ENCODE measurements at regions not wholly inside any gene's neighbourhood (a gene's known extent, or its start where the extent isn't known, plus 50 kb on each side); places are given as distances from the start of the nearest gene placed in this dataset.

DNA sequence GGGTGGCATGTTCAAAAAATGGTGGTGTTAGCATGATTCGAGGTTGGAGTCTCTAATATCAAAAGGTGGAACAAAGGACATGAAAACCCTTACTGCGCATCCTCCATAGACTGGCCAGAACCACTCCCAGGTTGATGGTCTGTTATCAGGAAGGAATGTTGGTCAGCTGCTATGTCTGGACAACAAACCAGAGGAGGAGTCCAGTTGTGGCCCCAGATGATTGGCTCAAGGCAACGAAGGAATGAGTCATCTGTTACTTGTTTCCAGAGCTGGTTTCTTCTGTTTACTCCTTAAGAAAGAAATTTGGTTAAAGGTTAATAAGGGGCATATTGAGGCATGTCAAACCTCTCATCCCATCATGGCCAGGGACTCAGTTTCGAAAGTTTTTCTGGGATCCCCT is 56.8 kb upstream of the GRIA4 start:
- CTCF ChIA-PET: no interaction called here
- Mint-ChIP-seq H3K4me1 (ENCODE audit: insufficient read depth, unreplicated experiment) (no peaks in the 10 kb centered on the region), H3K4me3 (ENCODE audit: unreplicated experiment) (no peak overlapping the region), H3K27ac (ENCODE audit: low read depth, unreplicated experiment) (no peak overlapping the region), H3K27me3 (ENCODE audit: insufficient read depth, unreplicated experiment) (no peaks in the 10 kb centered on the region), H3K9me3 (ENCODE audit: unreplicated experiment) (no peaks in the 10 kb centered on the region), H3K36me3 (ENCODE audit: insufficient read depth, unreplicated experiment) (no peaks in the 10 kb centered on the region)
- intact Hi-C loops (cut with micrococcal nuclease): no loop called here
- peak; percentile 13 for DNase-seq (ENCODE audit: unreplicated experiment)
- no TSS peak for BruUV-seq (replicated peaks)
- POLR2A ChIA-PET: no interaction called here
- TF ChIP-seq, protein P1, sequence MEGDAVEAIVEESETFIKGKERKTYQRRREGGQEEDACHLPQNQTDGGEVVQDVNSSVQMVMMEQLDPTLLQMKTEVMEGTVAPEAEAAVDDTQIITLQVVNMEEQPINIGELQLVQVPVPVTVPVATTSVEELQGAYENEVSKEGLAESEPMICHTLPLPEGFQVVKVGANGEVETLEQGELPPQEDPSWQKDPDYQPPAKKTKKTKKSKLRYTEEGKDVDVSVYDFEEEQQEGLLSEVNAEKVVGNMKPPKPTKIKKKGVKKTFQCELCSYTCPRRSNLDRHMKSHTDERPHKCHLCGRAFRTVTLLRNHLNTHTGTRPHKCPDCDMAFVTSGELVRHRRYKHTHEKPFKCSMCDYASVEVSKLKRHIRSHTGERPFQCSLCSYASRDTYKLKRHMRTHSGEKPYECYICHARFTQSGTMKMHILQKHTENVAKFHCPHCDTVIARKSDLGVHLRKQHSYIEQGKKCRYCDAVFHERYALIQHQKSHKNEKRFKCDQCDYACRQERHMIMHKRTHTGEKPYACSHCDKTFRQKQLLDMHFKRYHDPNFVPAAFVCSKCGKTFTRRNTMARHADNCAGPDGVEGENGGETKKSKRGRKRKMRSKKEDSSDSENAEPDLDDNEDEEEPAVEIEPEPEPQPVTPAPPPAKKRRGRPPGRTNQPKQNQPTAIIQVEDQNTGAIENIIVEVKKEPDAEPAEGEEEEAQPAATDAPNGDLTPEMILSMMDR (IDR thresholded peaks at IDR 0.05; ENCODE audit: unreplicated experiment): no peak

GRCh38 chr11:105548359-105548758 is 61.5 kb upstream of the GRIA4 start:
- DNase-seq (ENCODE audit: unreplicated experiment): no peak
- TF ChIP-seq, protein P1 (IDR thresholded peaks at IDR 0.05; ENCODE audit: unreplicated experiment): no peak
- no peak overlapping the region for H3K27ac Mint-ChIP-seq (ENCODE audit: low read depth, unreplicated experiment)
- POLR2A ChIA-PET: no interaction called here
- no peaks in the 10 kb centered on the region for H3K9me3 Mint-ChIP-seq (ENCODE audit: unreplicated experiment)
- H3K27me3 Mint-ChIP-seq (ENCODE audit: insufficient read depth, unreplicated experiment): no peaks in the 10 kb centered on the region
- intact Hi-C loops (cut with micrococcal nuclease): no loop called here
- CTCF ChIA-PET: interaction anchor here (0.6 kb wide), 1 partner anchor 258 kb away, joined by 4 read pairs; no protein-coding TSS in a partner anchor
- no peaks in the 10 kb centered on the region for H3K36me3 Mint-ChIP-seq (ENCODE audit: insufficient read depth, unreplicated experiment)
- BruUV-seq (replicated peaks): no TSS peak
- H3K4me3 Mint-ChIP-seq (ENCODE audit: unreplicated experiment): no peak overlapping the region
- no peaks in the 10 kb centered on the region for H3K4me1 Mint-ChIP-seq (ENCODE audit: insufficient read depth, unreplicated experiment)

GRCh38 chr11:105538588-105538987 is 71.3 kb upstream of the GRIA4 start:
- intact Hi-C loops (cut with micrococcal nuclease): no loop called here
- POLR2A ChIA-PET: no interaction called here
- no peak overlapping the region for H3K27ac Mint-ChIP-seq (ENCODE audit: low read depth, unreplicated experiment)
- TF ChIP-seq, protein P1 (IDR thresholded peaks at IDR 0.05; ENCODE audit: unreplicated experiment): no peak
- no peak for DNase-seq (ENCODE audit: unreplicated experiment)
- no peaks in the 10 kb centered on the region for H3K4me1 Mint-ChIP-seq (ENCODE audit: insufficient read depth, unreplicated experiment)
- peaks cover 7% of the 10 kb centered on the region for H3K9me3 Mint-ChIP-seq (ENCODE audit: unreplicated experiment)
- no peaks in the 10 kb centered on the region for H3K27me3 Mint-ChIP-seq (ENCODE audit: insufficient read depth, unreplicated experiment)
- H3K4me3 Mint-ChIP-seq (ENCODE audit: unreplicated experiment): no peak overlapping the region
- CTCF ChIA-PET: no interaction called here
- BruUV-seq (replicated peaks): no TSS peak
- H3K36me3 Mint-ChIP-seq (ENCODE audit: insufficient read depth, unreplicated experiment): no peaks in the 10 kb centered on the region

GRCh38 chr11:105537531-105537930 is 72.3 kb upstream of the GRIA4 start:
- Mint-ChIP-seq H3K9me3 (ENCODE audit: unreplicated experiment) (peaks cover 7% of the 10 kb centered on the region), H3K4me1 (ENCODE audit: insufficient read depth, unreplicated experiment) (no peaks in the 10 kb centered on the region), H3K27ac (ENCODE audit: low read depth, unreplicated experiment) (no peak overlapping the region), H3K36me3 (ENCODE audit: insufficient read depth, unreplicated experiment) (no peaks in the 10 kb centered on the region), H3K4me3 (ENCODE audit: unreplicated experiment) (no peak overlapping the region), H3K27me3 (ENCODE audit: insufficient read depth, unreplicated experiment) (no peaks in the 10 kb centered on the region)
- intact Hi-C loops (cut with micrococcal nuclease): no loop called here
- ChIA-PET POLR2A (interaction anchor here (0.7 kb wide), 1 partner anchor 323 kb away, joined by 3 read pairs; no protein-coding TSS in a partner anchor), CTCF (interaction anchor here (0.6 to 0.8 kb wide), 2 partner anchors 252 to 720 kb away, joined by 3 to 5 read pairs; no protein-coding TSS in a partner anchor)
- no peak for DNase-seq (ENCODE audit: unreplicated experiment)
- no TSS peak for BruUV-seq (replicated peaks)
- TF ChIP-seq, protein P1 (IDR thresholded peaks at IDR 0.05; ENCODE audit: unreplicated experiment): no peak
